Esophagus squamous epithelium (tissue), 4 donors: ENCODE measurements at regions not wholly inside any gene's neighbourhood (a gene's known extent, or its start where the extent isn't known, plus 50 kb on each side); places are given as distances from the start of the nearest gene placed in this dataset.

Source experiments
- POLR2A ChIP-seq, 4 donors: fragments of 450-650 bp; IDR thresholded peaks; one replicate each; pipeline ENCODE4 v1.6.1; 2017; ENCODE audit warnings: antibody characterized with exemption in 4 of 4, mild to moderate bottlenecking in 4 of 4, moderate library complexity in 3 of 4
- TF ChIP-seq, protein P1 (sequence below), 6 experiments: fragments of 450-650 bp in 4 of 6; fragments of 200-600 bp in 2 of 6; sonication (generic) in 2 of 6; IDR thresholded peaks; one replicate each; pipeline ENCODE4 v1.5.1; 2016 to 2019; ENCODE audit warnings: antibody characterized with exemption in 6 of 6, mild to moderate bottlenecking in 4 of 6, moderate library complexity in 4 of 6

GRCh38 chr19:28710278-28710677, 502.7 kb downstream of the UQCRFS1 start:
- TF ChIP-seq POLR2A (IDR thresholded peaks at IDR 0.05), result no peak
- TF ChIP-seq, protein P1, sequence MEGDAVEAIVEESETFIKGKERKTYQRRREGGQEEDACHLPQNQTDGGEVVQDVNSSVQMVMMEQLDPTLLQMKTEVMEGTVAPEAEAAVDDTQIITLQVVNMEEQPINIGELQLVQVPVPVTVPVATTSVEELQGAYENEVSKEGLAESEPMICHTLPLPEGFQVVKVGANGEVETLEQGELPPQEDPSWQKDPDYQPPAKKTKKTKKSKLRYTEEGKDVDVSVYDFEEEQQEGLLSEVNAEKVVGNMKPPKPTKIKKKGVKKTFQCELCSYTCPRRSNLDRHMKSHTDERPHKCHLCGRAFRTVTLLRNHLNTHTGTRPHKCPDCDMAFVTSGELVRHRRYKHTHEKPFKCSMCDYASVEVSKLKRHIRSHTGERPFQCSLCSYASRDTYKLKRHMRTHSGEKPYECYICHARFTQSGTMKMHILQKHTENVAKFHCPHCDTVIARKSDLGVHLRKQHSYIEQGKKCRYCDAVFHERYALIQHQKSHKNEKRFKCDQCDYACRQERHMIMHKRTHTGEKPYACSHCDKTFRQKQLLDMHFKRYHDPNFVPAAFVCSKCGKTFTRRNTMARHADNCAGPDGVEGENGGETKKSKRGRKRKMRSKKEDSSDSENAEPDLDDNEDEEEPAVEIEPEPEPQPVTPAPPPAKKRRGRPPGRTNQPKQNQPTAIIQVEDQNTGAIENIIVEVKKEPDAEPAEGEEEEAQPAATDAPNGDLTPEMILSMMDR (IDR thresholded peaks at IDR 0.05), result peak in 5 of 6 experiments; percentile 54 to 69 (median 60)
